Mesothelial cell of epicardium (in vitro differentiated cells): ENCODE measurements at regions not wholly inside any gene's neighbourhood (a gene's known extent, or its start where the extent isn't known, plus 50 kb on each side); places are given as distances from the start of the nearest gene placed in this dataset.

ENCODE experiments used
- DNase-seq, 2 experiments: peaks; one replicate each; pipeline ENCODE4 v3.0.0; 2021; ENCODE audit warnings: low spot score in 2 of 2; ENCODE audit not compliant: unreplicated experiment in 2 of 2
- H3K27ac Mint-ChIP-seq: 2 replicates; pipeline ENCODE4 v1.8.0; 2021; ENCODE audit warnings: mixed read lengths
- H3K27me3 Mint-ChIP-seq: 2 replicates; pipeline ENCODE4 v1.8.0; 2021; ENCODE audit warnings: low read depth, mixed read lengths
- H3K36me3 Mint-ChIP-seq: 2 replicates; pipeline ENCODE4 v1.8.0; 2021; ENCODE audit warnings: mixed read lengths
- H3K4me1 Mint-ChIP-seq: 2 replicates; pipeline ENCODE4 v1.8.0; 2021; ENCODE audit warnings: mixed read lengths
- H3K4me3 Mint-ChIP-seq: 2 replicates; pipeline ENCODE4 v1.8.0; 2021; ENCODE audit warnings: mild to moderate bottlenecking, moderate library complexity, mixed read lengths
- H3K9me3 Mint-ChIP-seq: 2 replicates; pipeline ENCODE4 v1.8.0; 2021; ENCODE audit warnings: mixed read lengths
- TF ChIP-seq, protein P1 (sequence below): fragments of 200-600 bp; sonication (generic); IDR thresholded peaks from one replicate; pipeline ENCODE4 v1.5.0; 2021; ENCODE audit warnings: antibody characterized with exemption; ENCODE audit not compliant: unreplicated experiment

- Mint-ChIP-seq H3K4me3 (no peak overlapping the region), H3K36me3 (no peaks in the 10 kb centered on the region), H3K9me3 (peaks cover 8% of the 10 kb centered on the region), H3K4me1 (peaks cover 53% of the 10 kb centered on the region), H3K27ac (no peak overlapping the region), H3K27me3 (no peaks in the 10 kb centered on the region)
- no peak for DNase-seq
- TF ChIP-seq, protein P1, sequence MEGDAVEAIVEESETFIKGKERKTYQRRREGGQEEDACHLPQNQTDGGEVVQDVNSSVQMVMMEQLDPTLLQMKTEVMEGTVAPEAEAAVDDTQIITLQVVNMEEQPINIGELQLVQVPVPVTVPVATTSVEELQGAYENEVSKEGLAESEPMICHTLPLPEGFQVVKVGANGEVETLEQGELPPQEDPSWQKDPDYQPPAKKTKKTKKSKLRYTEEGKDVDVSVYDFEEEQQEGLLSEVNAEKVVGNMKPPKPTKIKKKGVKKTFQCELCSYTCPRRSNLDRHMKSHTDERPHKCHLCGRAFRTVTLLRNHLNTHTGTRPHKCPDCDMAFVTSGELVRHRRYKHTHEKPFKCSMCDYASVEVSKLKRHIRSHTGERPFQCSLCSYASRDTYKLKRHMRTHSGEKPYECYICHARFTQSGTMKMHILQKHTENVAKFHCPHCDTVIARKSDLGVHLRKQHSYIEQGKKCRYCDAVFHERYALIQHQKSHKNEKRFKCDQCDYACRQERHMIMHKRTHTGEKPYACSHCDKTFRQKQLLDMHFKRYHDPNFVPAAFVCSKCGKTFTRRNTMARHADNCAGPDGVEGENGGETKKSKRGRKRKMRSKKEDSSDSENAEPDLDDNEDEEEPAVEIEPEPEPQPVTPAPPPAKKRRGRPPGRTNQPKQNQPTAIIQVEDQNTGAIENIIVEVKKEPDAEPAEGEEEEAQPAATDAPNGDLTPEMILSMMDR, result no peak
These were observed 112.3 kb upstream of the GADD45A start for GRCh38 chr1:67572594-67573221.

DNA sequence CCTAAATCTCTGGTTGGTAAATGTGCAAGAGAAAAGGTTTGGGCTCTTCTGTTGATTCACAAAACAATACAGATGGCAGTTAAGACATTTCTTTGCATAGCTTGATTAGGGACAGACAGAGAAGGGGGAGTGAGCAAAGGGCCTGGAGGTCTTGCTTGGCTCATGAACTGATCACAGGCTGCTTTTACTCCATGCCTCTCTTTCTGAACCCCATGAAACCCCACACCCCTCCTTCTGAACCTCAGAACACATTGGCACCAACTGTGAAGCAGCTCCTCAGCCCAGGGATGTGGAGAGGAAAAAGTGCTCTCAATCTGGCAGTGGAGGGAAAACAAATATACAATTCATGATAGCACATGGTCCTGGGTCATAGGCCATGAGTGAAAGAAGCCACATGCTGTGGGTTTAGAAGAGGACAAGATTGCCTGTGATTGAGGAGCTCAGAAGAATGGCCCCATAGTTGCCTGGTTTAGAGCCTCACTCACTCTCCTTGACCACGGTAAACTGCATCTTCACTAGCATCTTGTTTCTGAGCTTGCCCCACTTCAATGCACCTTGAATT, 111.6 kb upstream of the GADD45A start:
- no peak overlapping the region for H3K4me3 Mint-ChIP-seq
- no peaks in the 10 kb centered on the region for H3K36me3 Mint-ChIP-seq
- TF ChIP-seq, protein P1, result no peak
- peaks cover 53% of the 10 kb centered on the region for H3K4me1 Mint-ChIP-seq
- no peak overlapping the region for H3K27ac Mint-ChIP-seq
- no peaks in the 10 kb centered on the region for H3K27me3 Mint-ChIP-seq
- peaks cover 8% of the 10 kb centered on the region for H3K9me3 Mint-ChIP-seq
- no peak for DNase-seq

DNA sequence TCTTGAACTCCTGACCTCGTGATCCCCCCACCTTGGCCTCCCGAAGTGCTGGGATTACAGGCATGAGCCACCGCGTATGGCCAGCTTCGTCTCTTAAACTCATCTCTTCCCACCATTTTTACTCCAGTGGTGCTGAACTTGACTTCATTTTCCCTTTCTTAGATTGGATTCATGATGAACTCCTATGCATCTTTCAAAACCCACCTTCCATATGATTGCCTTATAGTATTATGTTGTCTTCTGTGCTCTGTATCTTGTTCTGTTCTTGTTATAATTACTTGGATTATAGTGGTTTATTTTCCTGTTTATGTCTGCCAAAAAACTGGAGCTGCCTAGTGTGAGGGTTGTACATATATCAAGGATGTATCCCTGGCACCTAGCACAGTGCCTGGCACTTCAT, 110.8 kb upstream of the GADD45A start:
- H3K4me3 Mint-ChIP-seq, result no peak overlapping the region
- TF ChIP-seq, protein P1, result no peak
- no peaks in the 10 kb centered on the region for H3K36me3 Mint-ChIP-seq
- peaks cover 52% of the 10 kb centered on the region for H3K4me1 Mint-ChIP-seq
- H3K9me3 Mint-ChIP-seq, result peaks cover 8% of the 10 kb centered on the region
- DNase-seq, result no peak
- no peaks in the 10 kb centered on the region for H3K27me3 Mint-ChIP-seq
- H3K27ac Mint-ChIP-seq, result no peak overlapping the region

- Mint-ChIP-seq H3K4me3 (no peak overlapping the region), H3K9me3 (peaks cover 8% of the 10 kb centered on the region), H3K4me1 (peaks cover 45% of the 10 kb centered on the region), H3K27ac (peak overlapping the region; percentile 60), H3K27me3 (no peaks in the 10 kb centered on the region), H3K36me3 (no peaks in the 10 kb centered on the region)
- TF ChIP-seq, protein P1, result no peak
- no peak for DNase-seq
These were observed 109.1 kb upstream of the GADD45A start for GRCh38 chr1:67575861-67576260.

DNA sequence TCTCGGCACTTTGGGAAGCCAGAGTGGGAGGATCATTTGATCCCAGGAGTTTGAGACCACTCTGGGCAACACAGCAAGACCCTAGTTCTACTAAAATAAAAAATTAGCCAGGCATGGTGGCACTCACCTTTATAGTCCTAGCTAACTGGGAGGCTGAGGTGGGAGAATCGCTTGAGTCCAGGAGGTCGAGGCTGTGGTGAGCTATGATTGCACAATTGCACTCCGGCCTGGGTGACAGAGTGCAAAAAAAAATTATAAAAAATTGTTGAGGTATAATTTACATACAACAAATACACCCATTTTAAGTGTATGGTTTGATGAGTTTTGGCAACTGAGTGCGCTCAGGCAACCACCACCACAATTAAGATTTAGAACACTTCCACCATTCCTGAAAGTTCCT, 108.5 kb upstream of the GADD45A start:
- Mint-ChIP-seq H3K27ac (no peak overlapping the region), H3K27me3 (no peaks in the 10 kb centered on the region), H3K36me3 (no peaks in the 10 kb centered on the region), H3K4me1 (peaks cover 43% of the 10 kb centered on the region), H3K9me3 (peaks cover 8% of the 10 kb centered on the region), H3K4me3 (no peak overlapping the region)
- TF ChIP-seq, protein P1, result no peak
- no peak for DNase-seq
